ENCODE measurements at regions not wholly inside any gene's neighbourhood (a gene's known extent, or its start where the extent isn't known, plus 50 kb on each side); places are given as distances from the start of the nearest gene placed in this dataset.

DNA sequence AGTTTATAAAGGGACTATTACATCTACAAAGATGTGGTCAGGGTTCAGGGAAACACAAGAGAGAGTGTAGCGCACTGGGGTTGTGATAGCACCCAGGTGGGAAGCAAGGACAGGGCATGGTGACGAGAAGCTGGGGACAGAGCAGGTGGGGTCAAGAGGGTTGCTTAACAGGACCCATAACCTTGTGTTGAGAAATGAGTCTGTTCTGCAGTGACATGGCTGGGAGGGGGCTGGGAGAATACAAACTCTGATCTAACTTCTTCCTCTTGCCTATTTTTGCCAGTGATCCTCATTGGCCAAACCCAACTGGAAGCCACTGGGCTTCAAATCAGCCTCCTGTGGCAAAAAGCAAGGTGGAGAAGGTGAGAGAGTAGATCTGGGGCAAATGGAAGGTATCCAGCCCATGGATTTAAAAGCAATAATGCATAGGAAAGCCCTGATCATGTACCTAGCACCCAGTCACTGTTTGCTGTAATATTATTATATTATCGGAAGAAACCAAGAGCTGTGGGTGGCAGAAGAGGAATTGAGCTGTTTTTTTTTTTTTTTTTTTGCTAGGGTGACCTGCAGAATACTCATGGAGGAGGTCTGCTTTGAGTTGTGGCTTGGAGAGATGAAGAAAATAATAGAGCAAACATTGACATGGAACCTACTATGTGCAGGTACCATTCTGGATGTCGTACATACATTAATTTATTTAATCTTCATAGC lies 76.9 kb upstream of the ZFHX3 start:
- WGBS, 2 donors, result 79 to 92% methylated on average over 4 of the region's 4 CpGs
- H3K4me3 ChIP-seq, result no peak overlapping the region
- DNase-seq (no peak), ATAC-seq (ENCODE audit: low FRiP score in 2 of 2) (no peak)
- TF ChIP-seq POLR2AphosphoS5 (IDR thresholded peaks at IDR 0.05) (no peak), POLR2A (IDR thresholded peaks at IDR 0.05) (no peak), EP300 (IDR thresholded peaks at IDR 0.05) (no peak)
- TF ChIP-seq, protein P1, sequence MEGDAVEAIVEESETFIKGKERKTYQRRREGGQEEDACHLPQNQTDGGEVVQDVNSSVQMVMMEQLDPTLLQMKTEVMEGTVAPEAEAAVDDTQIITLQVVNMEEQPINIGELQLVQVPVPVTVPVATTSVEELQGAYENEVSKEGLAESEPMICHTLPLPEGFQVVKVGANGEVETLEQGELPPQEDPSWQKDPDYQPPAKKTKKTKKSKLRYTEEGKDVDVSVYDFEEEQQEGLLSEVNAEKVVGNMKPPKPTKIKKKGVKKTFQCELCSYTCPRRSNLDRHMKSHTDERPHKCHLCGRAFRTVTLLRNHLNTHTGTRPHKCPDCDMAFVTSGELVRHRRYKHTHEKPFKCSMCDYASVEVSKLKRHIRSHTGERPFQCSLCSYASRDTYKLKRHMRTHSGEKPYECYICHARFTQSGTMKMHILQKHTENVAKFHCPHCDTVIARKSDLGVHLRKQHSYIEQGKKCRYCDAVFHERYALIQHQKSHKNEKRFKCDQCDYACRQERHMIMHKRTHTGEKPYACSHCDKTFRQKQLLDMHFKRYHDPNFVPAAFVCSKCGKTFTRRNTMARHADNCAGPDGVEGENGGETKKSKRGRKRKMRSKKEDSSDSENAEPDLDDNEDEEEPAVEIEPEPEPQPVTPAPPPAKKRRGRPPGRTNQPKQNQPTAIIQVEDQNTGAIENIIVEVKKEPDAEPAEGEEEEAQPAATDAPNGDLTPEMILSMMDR (IDR thresholded peaks at IDR 0.05), result no peak
- H3K27me3 ChIP-seq, result no peaks in the 10 kb centered on the region
- H3K36me3 ChIP-seq, result no peaks in the 10 kb centered on the region
- no peaks in the 10 kb centered on the region for H3K9me3 ChIP-seq
- no peak overlapping the region for H3K27ac ChIP-seq
- peaks cover 8 to 24% (median 13%) of the 10 kb centered on the region in 4 donors for H3K4me1 ChIP-seq

DNA sequence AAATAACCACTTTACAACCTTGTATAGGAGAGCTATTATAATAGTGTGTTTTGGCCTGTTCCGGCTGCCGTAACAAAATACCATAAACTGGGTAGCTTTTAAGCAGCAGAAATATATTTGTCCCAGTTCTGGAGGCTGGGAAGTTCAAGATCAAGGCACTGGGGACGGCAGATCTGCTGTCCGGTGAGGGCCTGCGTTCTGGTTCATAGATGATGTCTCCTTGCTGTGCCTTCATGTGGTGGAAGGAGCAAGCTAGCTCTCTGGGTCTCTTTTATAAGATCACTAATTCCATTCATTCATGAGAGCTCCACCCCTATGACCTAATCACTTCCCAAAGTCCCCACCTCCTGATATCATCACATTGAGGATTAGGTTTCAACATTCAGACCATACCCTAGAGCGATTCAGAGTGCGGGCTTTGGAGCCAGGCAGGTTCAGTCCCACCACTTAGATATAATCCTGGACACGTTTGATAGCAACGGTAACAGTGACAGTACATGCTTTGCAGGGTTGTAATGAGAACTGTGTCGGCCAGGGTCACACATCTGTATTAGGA lies 76.2 kb upstream of the ZFHX3 start:
- Histone ChIP-seq H3K4me1 (peaks cover 8 to 24% (median 13%) of the 10 kb centered on the region in 4 donors), H3K27ac (no peak overlapping the region), H3K4me3 (no peak overlapping the region), H3K27me3 (no peaks in the 10 kb centered on the region), H3K36me3 (no peaks in the 10 kb centered on the region), H3K9me3 (no peaks in the 10 kb centered on the region)
- WGBS, 2 donors, result 90 to 95% methylated on average over 10 of the region's 10 CpGs
- ATAC-seq (ENCODE audit: low FRiP score in 2 of 2) (peak in 1 of 2 donors; percentile 64), DNase-seq (no peak)
- TF ChIP-seq POLR2A (IDR thresholded peaks at IDR 0.05) (no peak), EP300 (IDR thresholded peaks at IDR 0.05) (no peak), POLR2AphosphoS5 (IDR thresholded peaks at IDR 0.05) (no peak)
- TF ChIP-seq, protein P1 (IDR thresholded peaks at IDR 0.05), result no peak

DNA sequence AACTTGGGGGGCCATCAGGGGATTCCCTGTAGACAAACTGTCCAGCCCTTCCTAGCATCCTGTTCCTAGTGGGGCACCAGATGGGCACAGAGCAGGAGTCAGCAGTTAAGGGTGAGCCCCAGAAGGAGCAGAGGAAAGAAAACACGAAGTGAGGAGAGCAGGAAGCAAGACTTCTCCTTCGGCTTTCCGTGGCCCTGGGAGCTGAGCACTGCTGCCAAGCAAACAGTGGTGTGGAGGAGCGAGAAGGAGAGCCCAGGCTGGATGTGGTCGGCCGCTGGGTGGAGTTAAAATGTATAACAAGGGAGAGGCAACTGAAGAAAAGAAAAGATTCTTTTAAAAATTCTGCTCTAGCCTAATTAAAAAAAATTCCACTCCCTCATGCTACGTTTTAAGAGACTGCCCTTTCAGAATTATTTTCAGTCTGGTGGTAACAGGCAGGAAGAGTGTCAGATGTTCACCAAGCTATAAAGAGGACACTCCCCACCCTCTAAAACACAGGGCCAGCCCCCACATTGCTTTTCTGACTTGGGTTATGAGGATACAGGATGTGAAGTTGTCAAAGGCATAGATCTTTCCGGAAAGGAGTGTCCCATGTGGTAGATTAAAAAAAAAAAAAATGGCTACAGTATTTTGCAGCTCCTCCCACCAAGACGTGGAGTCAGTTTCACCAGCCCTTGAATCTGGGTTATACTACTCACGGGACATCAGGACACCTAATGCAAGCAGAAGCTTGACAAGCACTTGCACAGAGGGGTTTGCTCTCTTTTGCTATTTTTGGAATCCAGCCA lies 74.9 kb upstream of the ZFHX3 start:
- DNase-seq (no peak), ATAC-seq (ENCODE audit: low FRiP score in 2 of 2) (peak in 1 of 2 donors; percentile 57)
- WGBS, 2 donors, result 14 to 30% methylated on average over 10 of the region's 10 CpGs

DNA sequence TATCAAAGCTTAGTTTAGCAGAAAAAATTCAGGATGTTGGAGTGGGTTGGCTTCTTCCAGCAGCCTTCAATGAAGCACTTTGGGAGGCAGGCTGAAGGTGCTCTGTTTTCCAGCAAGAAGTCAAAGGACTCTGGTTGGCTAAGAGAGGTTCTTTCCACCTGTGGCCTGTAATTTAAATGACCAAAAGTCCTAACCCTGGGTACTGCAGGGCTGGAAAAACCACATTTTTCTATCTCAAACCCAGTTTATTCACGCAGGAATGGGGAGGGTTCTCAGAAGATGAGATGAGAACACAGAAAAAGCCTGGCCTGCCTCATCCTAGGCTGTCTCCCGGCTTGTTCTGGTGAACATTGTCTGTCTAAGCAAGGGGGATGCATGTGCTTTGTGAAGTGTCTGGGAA lies 68.6 kb upstream of the ZFHX3 start:
- Histone ChIP-seq H3K27ac (no peak overlapping the region), H3K27me3 (no peaks in the 10 kb centered on the region), H3K36me3 (no peaks in the 10 kb centered on the region), H3K4me3 (no peak overlapping the region), H3K9me3 (peaks cover 0 to 9% (median 6%) of the 10 kb centered on the region in 4 donors), H3K4me1 (no peaks in the 10 kb centered on the region)
- DNase-seq (no peak), ATAC-seq (ENCODE audit: low FRiP score in 2 of 2) (no peak)
- TF ChIP-seq EP300 (IDR thresholded peaks at IDR 0.05), result no peak
- no peak for TF ChIP-seq POLR2A (IDR thresholded peaks at IDR 0.05)
- TF ChIP-seq, protein P1 (IDR thresholded peaks at IDR 0.05), result no peak
- 85 to 88% methylated on average over 2 of the region's 2 CpGs for WGBS, 2 donors

More for the DNA sequence above, 74.9 kb upstream of the ZFHX3 start:
- Histone ChIP-seq H3K4me1 (peaks cover 8 to 24% (median 13%) of the 10 kb centered on the region in 4 donors), H3K4me3 (no peak overlapping the region), H3K9me3 (peaks cover 0 to 3% (median 3%) of the 10 kb centered on the region in 4 donors), H3K27ac (peak overlapping the region; percentile 19 to 63 (median 54)), H3K27me3 (no peaks in the 10 kb centered on the region), H3K36me3 (no peaks in the 10 kb centered on the region)
- TF ChIP-seq POLR2A (IDR thresholded peaks at IDR 0.05) (no peak), POLR2AphosphoS5 (IDR thresholded peaks at IDR 0.05) (no peak), EP300 (IDR thresholded peaks at IDR 0.05) (no peak)
- TF ChIP-seq, protein P1 (IDR thresholded peaks at IDR 0.05), result no peak

Data from upper lobe of left lung (tissue), 6 donors.